Activated CD8-positive, alpha-beta memory T cell treated with anti-CD3 and anti-CD28 coated beads for 48 hours (primary cell): ENCODE measurements at regions not wholly inside any gene's neighbourhood (a gene's known extent, or its start where the extent isn't known, plus 50 kb on each side); places are given as distances from the start of the nearest gene placed in this dataset.

Source experiments
- DNase-seq, 3 experiments: peaks; one replicate each; pipeline ENCODE4 v3.0.0-alpha.2; 2020; ENCODE audit warnings: low read depth in 2 of 3, low spot score in 2 of 3

- DNase-seq: no peak
These were observed 208.8 kb downstream of the TLE4 start for GRCh38 chr9:79780559-79780958.

GRCh38 chr9:79779901-79780300 lies 208.1 kb downstream of the TLE4 start:
- DNase-seq: no peak

- no peak for DNase-seq
These were observed 206.8 kb downstream of the TLE4 start for GRCh38 chr9:79778581-79778980.

- no peak for DNase-seq
These were observed 204.8 kb downstream of the TLE4 start for GRCh38 chr9:79776581-79776980.
